ENCODE measurements at regions not wholly inside any gene's neighbourhood (a gene's known extent, or its start where the extent isn't known, plus 50 kb on each side); places are given as distances from the start of the nearest gene placed in this dataset.

DNA sequence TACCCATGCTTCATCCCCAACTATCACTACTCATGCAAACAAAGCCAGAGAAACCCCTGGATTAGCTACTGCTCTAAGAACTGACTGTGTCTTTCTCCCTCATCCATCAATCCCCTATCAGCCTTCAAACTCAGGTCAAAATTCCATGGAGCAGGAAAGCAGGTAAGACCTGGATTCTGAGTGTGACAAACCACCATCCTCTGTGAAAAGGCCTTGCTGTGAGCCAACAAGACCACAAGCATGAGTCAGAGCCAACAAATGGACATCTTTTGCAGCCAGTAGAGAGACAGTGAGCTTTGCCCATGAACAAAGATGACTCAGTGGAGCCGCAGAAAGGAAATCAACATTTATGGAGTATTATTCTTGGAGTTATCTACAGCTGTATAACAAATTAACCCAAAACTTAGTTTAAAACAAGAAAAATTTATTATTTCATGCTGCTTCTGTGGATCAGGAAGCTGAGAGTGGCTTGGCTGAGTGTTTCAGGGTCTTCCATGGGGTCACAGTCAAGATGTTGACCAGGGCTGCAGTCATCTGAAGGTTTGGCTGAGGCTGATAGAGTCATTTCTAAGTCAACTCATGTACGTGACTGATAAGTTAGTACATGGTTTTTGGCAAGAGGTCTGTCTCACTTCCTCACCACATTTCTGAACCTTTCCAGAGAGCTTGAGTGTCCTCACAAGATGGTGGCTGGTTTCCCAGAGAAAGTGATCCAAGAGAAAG lies 61.1 kb downstream of the PITPNM2 start:
- Histone ChIP-seq H3K36me3 (replicated peaks in 1 of 2; ENCODE audit: control insufficient read depth in 1 of 2, insufficient read depth in 2 of 2, low read length in 2 of 2) (no peaks in the 10 kb centered on the region; a peak in 1 of 5 replicates), H3K9ac (ENCODE audit: insufficient read depth, low read depth, low read length) (no peak overlapping the region), H3K4me3 (replicated peaks in 1 of 3; ENCODE audit: insufficient read depth in 1 of 3, low read depth in 2 of 3, low read length in 3 of 3) (no peak overlapping the region), H3K27ac (ENCODE audit: extremely low read length, insufficient read depth, low read length) (peak overlapping the region; percentile 36), H3K27me3 (ENCODE audit: control insufficient read depth in 1 of 2, insufficient read depth in 2 of 2, low read length in 2 of 2) (no peaks in the 10 kb centered on the region), H3K4me1 (ENCODE audit: insufficient read depth, low read length) (peaks cover 85% of the 10 kb centered on the region), H3K4me2 (ENCODE audit: low read depth, low read length) (peak overlapping the region; percentile 38), H2AFZ (ENCODE audit: low read length) (no peak overlapping the region), H4K20me1 (ENCODE audit: insufficient read depth, low read length) (no peaks in the 10 kb centered on the region), H3K79me2 (ENCODE audit: insufficient read depth, low read length) (peaks cover 5% of the 10 kb centered on the region), H3K9me3 (ENCODE audit: low read length) (no peaks in the 10 kb centered on the region)
- BruUV-seq (replicated peaks) = no TSS peak
- intact Hi-C loops (cut with micrococcal nuclease; ENCODE audit: unreplicated experiment) = loop anchor here (5.0 kb wide), 1 partner anchor 53 kb away; no protein-coding TSS in a partner anchor
- DNase-seq (ENCODE audit: low spot score) (peak; percentile 88), ATAC-seq (peak; percentile 73), FAIRE-seq (peak; percentile 83)
- in situ Hi-C loops (cut with HindIII; ENCODE audit: extremely low pct_ligation_motif_present, low pct_unique_long_range_greater_than_20kb) = no loop called here
- CTCF ChIA-PET (ENCODE audit: low intra/inter-chr PET ratio, low total read pairs) = no interaction called here
- 51% methylated on average over 2 of the region's 2 CpGs for WGBS (ENCODE audit: low lambda C conversion rate)
- POLR2A ChIA-PET = interaction anchor here (0.6 to 2.1 kb wide), 9 partner anchors 13 to 143 kb away, joined by 3 to 10 read pairs (median 4); partner anchors contain the start of genes ABCB9, MPHOSPH9 and MTRFR
- TF ChIP-seq ZNF3 (CRISPR knock-in tag; IDR thresholded peaks at IDR 0.05) = no peak
- no peak for TF ChIP-seq NFIB (CRISPR knock-in tag; IDR thresholded peaks at IDR 0.05; ENCODE audit: borderline replicate concordance)
- TF ChIP-seq DDIT3 (CRISPR knock-in tag; IDR thresholded peaks at IDR 0.05) = no peak
- TF ChIP-seq SMC3 (IDR thresholded peaks at IDR 0.05; ENCODE audit: low read length) = peak; percentile 8; the same call in 1 of the 2 replicates
- TF ChIP-seq ZBTB43 (CRISPR knock-in tag; conservative IDR thresholded peaks at IDR 0.05) = peak; percentile 54; the same call in 1 of the 2 replicates
- no peak for TF ChIP-seq ZSCAN29 (CRISPR knock-in tag; conservative IDR thresholded peaks at IDR 0.05)
- TF ChIP-seq ZEB1 (IDR thresholded peaks at IDR 0.05; ENCODE audit: insufficient replicate concordance, low read depth) = peak; percentile 57
- TF ChIP-seq, protein P1, sequence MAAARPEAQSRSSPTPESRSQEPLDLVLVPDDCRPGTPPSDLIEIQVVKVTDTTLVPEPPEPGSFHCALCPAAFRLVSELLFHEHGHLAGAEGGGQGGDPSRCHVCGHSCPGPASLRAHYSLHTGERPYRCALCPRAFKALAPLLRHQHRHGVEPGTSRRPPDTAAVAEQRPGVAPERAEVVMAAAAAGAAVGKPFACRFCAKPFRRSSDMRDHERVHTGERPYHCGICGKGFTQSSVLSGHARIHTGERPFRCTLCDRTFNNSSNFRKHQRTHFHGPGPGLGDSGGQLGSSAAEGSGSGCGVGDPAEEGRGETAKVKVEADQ (CRISPR knock-in tag; IDR thresholded peaks at IDR 0.05; ENCODE audit: borderline replicate concordance) = no peak
- no peak for TF ChIP-seq ZBTB1 (CRISPR knock-in tag; IDR thresholded peaks at IDR 0.05; ENCODE audit: borderline replicate concordance)
- no peak for TF ChIP-seq PITX1 (CRISPR knock-in tag; IDR thresholded peaks at IDR 0.05)
- TF ChIP-seq FOXK2 (IDR thresholded peaks at IDR 0.05) = no peak
- no peak for TF ChIP-seq KMT2B (CRISPR knock-in tag; IDR thresholded peaks at IDR 0.05)
- TF ChIP-seq SIN3B (IDR thresholded peaks at IDR 0.05; ENCODE audit: low read length) = no peak
- TF ChIP-seq ZNF547 (CRISPR knock-in tag; IDR thresholded peaks at IDR 0.05) = no peak
- 0 out of 2 replicates have a peak, but pooled peaks have one; percentile 49 for TF ChIP-seq RARA (CRISPR knock-in tag; IDR thresholded peaks at IDR 0.05)
- TF ChIP-seq, protein P2, sequence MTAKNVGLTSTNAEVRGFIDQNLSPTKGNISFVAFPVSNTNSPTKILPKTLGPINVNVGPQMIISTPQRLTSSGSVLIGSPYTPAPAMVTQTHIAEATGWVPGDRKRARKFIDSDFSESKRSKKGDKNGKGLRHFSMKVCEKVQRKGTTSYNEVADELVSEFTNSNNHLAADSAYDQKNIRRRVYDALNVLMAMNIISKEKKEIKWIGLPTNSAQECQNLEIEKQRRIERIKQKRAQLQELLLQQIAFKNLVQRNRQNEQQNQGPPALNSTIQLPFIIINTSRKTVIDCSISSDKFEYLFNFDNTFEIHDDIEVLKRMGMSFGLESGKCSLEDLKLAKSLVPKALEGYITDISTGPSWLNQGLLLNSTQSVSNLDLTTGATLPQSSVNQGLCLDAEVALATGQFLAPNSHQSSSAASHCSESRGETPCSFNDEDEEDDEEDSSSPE (CRISPR knock-in tag; IDR thresholded peaks at IDR 0.05) = no peak
- TF ChIP-seq CHCHD3 (CRISPR knock-in tag; IDR thresholded peaks at IDR 0.05) = no peak
- no peak for TF ChIP-seq NR2C2 (CRISPR knock-in tag; IDR thresholded peaks at IDR 0.05; ENCODE audit: borderline replicate concordance)
- TF ChIP-seq, protein P3, sequence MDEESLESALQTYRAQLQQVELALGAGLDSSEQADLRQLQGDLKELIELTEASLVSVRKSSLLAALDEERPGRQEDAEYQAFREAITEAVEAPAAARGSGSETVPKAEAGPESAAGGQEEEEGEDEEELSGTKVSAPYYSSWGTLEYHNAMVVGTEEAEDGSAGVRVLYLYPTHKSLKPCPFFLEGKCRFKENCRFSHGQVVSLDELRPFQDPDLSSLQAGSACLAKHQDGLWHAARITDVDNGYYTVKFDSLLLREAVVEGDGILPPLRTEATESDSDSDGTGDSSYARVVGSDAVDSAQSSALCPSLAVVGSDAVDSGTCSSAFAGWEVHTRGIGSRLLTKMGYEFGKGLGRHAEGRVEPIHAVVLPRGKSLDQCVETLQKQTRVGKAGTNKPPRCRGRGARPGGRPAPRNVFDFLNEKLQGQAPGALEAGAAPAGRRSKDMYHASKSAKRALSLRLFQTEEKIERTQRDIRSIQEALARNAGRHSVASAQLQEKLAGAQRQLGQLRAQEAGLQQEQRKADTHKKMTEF (CRISPR knock-in tag; IDR thresholded peaks at IDR 0.05) = no peak
- TF ChIP-seq PPARG (CRISPR knock-in tag; conservative IDR thresholded peaks at IDR 0.05) = no peak
- TF ChIP-seq ZFP36L2 (CRISPR knock-in tag; IDR thresholded peaks at IDR 0.05) = no peak
- no peak for TF ChIP-seq ZSCAN9 (CRISPR knock-in tag; IDR thresholded peaks at IDR 0.05; ENCODE audit: borderline replicate concordance)

Measured in HepG2 (cell line).